ENCODE measurements at regions not wholly inside any gene's neighbourhood (a gene's known extent, or its start where the extent isn't known, plus 50 kb on each side); places are given as distances from the start of the nearest gene placed in this dataset.

- TF ChIP-seq POLR2AphosphoS5 (IDR thresholded peaks at IDR 0.05; ENCODE audit: low read depth) (no peak), CTCF (conservative IDR thresholded peaks at IDR 0.05; ENCODE audit: low read depth in 2 of 2) (no peak), EZH2 (IDR thresholded peaks at IDR 0.05; ENCODE audit: low read depth, unreplicated experiment) (no peak), ZNF331 (CRISPR knock-in tag; IDR thresholded peaks at IDR 0.05; ENCODE audit: low read depth) (no peak), CREB1 (CRISPR knock-in tag; IDR thresholded peaks at IDR 0.05; ENCODE audit: low read depth) (no peak), EZH2phosphoT487 (IDR thresholded peaks at IDR 0.05; ENCODE audit: unreplicated experiment) (no peak)
Measured at GRCh38 chr9:107841076-107841475, 351.5 kb upstream of the KLF4 start.

Measured in GM23338 (cell line).